CD4-positive, alpha-beta T cell (primary cell): ENCODE measurements at regions not wholly inside any gene's neighbourhood (a gene's known extent, or its start where the extent isn't known, plus 50 kb on each side); places are given as distances from the start of the nearest gene placed in this dataset.

Experiments used
- ATAC-seq: fragments of 200-7000 bp; cut with Tn5 transposase; one replicate; pipeline ENCODE4 v1.10.0; 2022; ENCODE audit warnings: mild to moderate bottlenecking; ENCODE audit not compliant: poor library complexity
- CTCF ChIA-PET: fragments of 350-600 bp; sonication (Branson Sonifier 250); formaldehyde crosslinking; loops from one replicate; lab custom pipeline; 2021; ENCODE audit warnings: antibody characterized with exemption, inconsistent platforms; lab: Charles Lee
- POLR2A ChIA-PET: fragments of 350-600 bp; sonication (Branson Sonifier 250); formaldehyde crosslinking; loops from one replicate; lab custom pipeline; 2021; ENCODE audit warnings: antibody characterized with exemption, inconsistent platforms; lab: Charles Lee
- DNase-seq, 14 experiments: peaks; one replicate each; pipeline ENCODE4 v3.0.0-alpha.2; 2013 to 2020; ENCODE audit warnings: mixed read lengths in 2 of 14
- H3K27ac ChIP-seq, 2 donors: one replicate each; pipeline versions ENCODE4 v1.5.1 to v1.7.0; 2013; ENCODE audit warnings: low read length in 2 of 2, low read depth in 1 of 2, mild to moderate bottlenecking in 1 of 2
- H3K27me3 ChIP-seq, 2 experiments: 1 replicate in 1 of 2; 2 replicates in 1 of 2; pipeline versions ENCODE4 v1.6.1 to v1.7.0; 2013; ENCODE audit warnings: low read length in 2 of 2, control low read depth in 1 of 2, mild to moderate bottlenecking in 1 of 2, moderate library complexity in 1 of 2; ENCODE audit not compliant: insufficient read depth in 2 of 2, control insufficient read depth in 1 of 2
- H3K36me3 ChIP-seq: one replicate; pipeline ENCODE4 v1.6.1; 2013; ENCODE audit warnings: low read length, control low read depth; ENCODE audit not compliant: insufficient read depth
- H3K4me1 ChIP-seq: one replicate; pipeline ENCODE4 v1.6.1; 2013; ENCODE audit warnings: low read length, control low read depth; ENCODE audit not compliant: insufficient read depth
- H3K4me3 ChIP-seq: one replicate; pipeline ENCODE4 v1.5.1; 2013; ENCODE audit warnings: mild to moderate bottlenecking, low read length, moderate library complexity
- H3K9me3 ChIP-seq, 2 experiments: 1 replicate in 1 of 2; 2 replicates in 1 of 2; pipeline versions ENCODE4 v1.6.1 to v1.7.0; 2013; ENCODE audit warnings: low read length in 2 of 2, mild to moderate bottlenecking in 2 of 2, control low read depth in 1 of 2, moderate library complexity in 1 of 2; ENCODE audit not compliant: control insufficient read depth in 1 of 2, insufficient read depth in 1 of 2
- H3K27ac Mint-ChIP-seq: one replicate; pipeline ENCODE4 v1.8.0; 2020; ENCODE audit warnings: mixed read lengths
- H3K27me3 Mint-ChIP-seq: one replicate; pipeline ENCODE4 v1.8.0; 2021; ENCODE audit warnings: mixed read lengths
- H3K36me3 Mint-ChIP-seq: one replicate; pipeline ENCODE4 v1.8.0; 2021; ENCODE audit warnings: low read depth, mixed read lengths
- H3K4me1 Mint-ChIP-seq: one replicate; pipeline ENCODE4 v1.8.0; 2021; ENCODE audit warnings: low read depth, mixed read lengths
- H3K4me3 Mint-ChIP-seq: one replicate; pipeline ENCODE4 v1.8.0; 2020; ENCODE audit warnings: mild to moderate bottlenecking, mixed read lengths
- H3K9me3 Mint-ChIP-seq: one replicate; pipeline ENCODE4 v1.8.0; 2020; ENCODE audit warnings: mixed read lengths
- CTCF ChIP-seq: fragments of 200-600 bp; IDR thresholded peaks from one replicate; pipeline ENCODE4 v1.8.0; 2022; ENCODE audit warnings: antibody characterized with exemption, mild to moderate bottlenecking
- intact Hi-C, 2 experiments: fragments of 100-400 bp; cut with DNase I in 1 of 2; cut with micrococcal nuclease in 1 of 2; formaldehyde crosslinking; loops; one replicate each; pipeline versions ENCODE4 v1.15.1 to v1.9.0; 2023 to 2025; cut with DNase I, micrococcal nuclease

- ChIA-PET POLR2A (no interaction called here), CTCF (no interaction called here)
- peaks cover 4 to 5% of the 10 kb centered on the region in 2 experiments for H3K9me3 ChIP-seq
- Mint-ChIP-seq H3K36me3 (no peaks in the 10 kb centered on the region), H3K9me3 (peaks cover 14% of the 10 kb centered on the region), H3K27ac (no peak overlapping the region), H3K4me1 (no peaks in the 10 kb centered on the region), H3K4me3 (no peak overlapping the region), H3K27me3 (peaks cover 5% of the 10 kb centered on the region)
- no peaks in the 10 kb centered on the region for H3K36me3 ChIP-seq
- TF ChIP-seq CTCF: no peak
- H3K4me1 ChIP-seq: no peaks in the 10 kb centered on the region
- intact Hi-C loops: no loop called here
- DNase-seq (no peak), ATAC-seq (no peak)
- H3K27ac ChIP-seq: no peak overlapping the region
- H3K27me3 ChIP-seq: no peaks in the 10 kb centered on the region
- H3K4me3 ChIP-seq: no peak overlapping the region
Measured at GRCh38 chr4:26099967-26100366, 185.9 kb downstream of the SMIM20 start.

GRCh38 chr4:26101011-26101410, 187.0 kb downstream of the SMIM20 start:
- H3K27ac ChIP-seq: no peak overlapping the region
- no peak for TF ChIP-seq CTCF
- peaks cover 5% of the 10 kb centered on the region for H3K27me3 Mint-ChIP-seq
- H3K36me3 Mint-ChIP-seq: no peaks in the 10 kb centered on the region
- H3K4me3 ChIP-seq: no peak overlapping the region
- H3K9me3 ChIP-seq: peaks cover 4 to 5% of the 10 kb centered on the region in 2 experiments
- no peaks in the 10 kb centered on the region for H3K36me3 ChIP-seq
- intact Hi-C loops: no loop called here
- ATAC-seq (no peak), DNase-seq (no peak)
- H3K4me3 Mint-ChIP-seq: no peak overlapping the region
- no peaks in the 10 kb centered on the region for H3K27me3 ChIP-seq
- CTCF ChIA-PET: no interaction called here
- H3K4me1 ChIP-seq: no peaks in the 10 kb centered on the region
- no peaks in the 10 kb centered on the region for H3K4me1 Mint-ChIP-seq
- POLR2A ChIA-PET: no interaction called here
- H3K9me3 Mint-ChIP-seq: peaks cover 14% of the 10 kb centered on the region
- H3K27ac Mint-ChIP-seq: no peak overlapping the region

GRCh38 chr4:26104056-26104685, 190.2 kb downstream of the SMIM20 start:
- DNase-seq (no peak), ATAC-seq (no peak)
- Mint-ChIP-seq H3K36me3 (no peaks in the 10 kb centered on the region), H3K4me3 (no peak overlapping the region), H3K27me3 (peaks cover 8% of the 10 kb centered on the region), H3K4me1 (no peaks in the 10 kb centered on the region), H3K9me3 (peaks cover 4% of the 10 kb centered on the region), H3K27ac (no peak overlapping the region)
- intact Hi-C loops: no loop called here
- Histone ChIP-seq H3K4me1 (no peaks in the 10 kb centered on the region), H3K36me3 (no peaks in the 10 kb centered on the region), H3K4me3 (no peak overlapping the region), H3K27ac (no peak overlapping the region), H3K27me3 (no peaks in the 10 kb centered on the region), H3K9me3 (no peaks in the 10 kb centered on the region)
- no peak for TF ChIP-seq CTCF
- ChIA-PET POLR2A (no interaction called here), CTCF (no interaction called here)
